ENCODE measurements at regions not wholly inside any gene's neighbourhood (a gene's known extent, or its start where the extent isn't known, plus 50 kb on each side); places are given as distances from the start of the nearest gene placed in this dataset.

- Histone ChIP-seq H3K9me3 (ENCODE audit: control insufficient read depth in 1 of 2, insufficient read depth in 1 of 2, low read length in 2 of 2) (peaks cover 0 to 8% of the 10 kb centered on the region in 2 experiments), H3K27ac (ENCODE audit: low read depth in 1 of 2, low read length in 2 of 2) (no peak overlapping the region), H3K4me3 (ENCODE audit: low read length) (no peak overlapping the region), H3K4me1 (ENCODE audit: insufficient read depth, low read length) (no peaks in the 10 kb centered on the region), H3K36me3 (ENCODE audit: insufficient read depth, low read length) (no peaks in the 10 kb centered on the region), H3K27me3 (ENCODE audit: control insufficient read depth in 1 of 2, insufficient read depth in 2 of 2, low read length in 2 of 2) (no peaks in the 10 kb centered on the region)
- POLR2A ChIA-PET, result no interaction called here
- CTCF ChIA-PET, result no interaction called here
- no peaks in the 10 kb centered on the region for H3K27me3 Mint-ChIP-seq
- TF ChIP-seq, protein P1, sequence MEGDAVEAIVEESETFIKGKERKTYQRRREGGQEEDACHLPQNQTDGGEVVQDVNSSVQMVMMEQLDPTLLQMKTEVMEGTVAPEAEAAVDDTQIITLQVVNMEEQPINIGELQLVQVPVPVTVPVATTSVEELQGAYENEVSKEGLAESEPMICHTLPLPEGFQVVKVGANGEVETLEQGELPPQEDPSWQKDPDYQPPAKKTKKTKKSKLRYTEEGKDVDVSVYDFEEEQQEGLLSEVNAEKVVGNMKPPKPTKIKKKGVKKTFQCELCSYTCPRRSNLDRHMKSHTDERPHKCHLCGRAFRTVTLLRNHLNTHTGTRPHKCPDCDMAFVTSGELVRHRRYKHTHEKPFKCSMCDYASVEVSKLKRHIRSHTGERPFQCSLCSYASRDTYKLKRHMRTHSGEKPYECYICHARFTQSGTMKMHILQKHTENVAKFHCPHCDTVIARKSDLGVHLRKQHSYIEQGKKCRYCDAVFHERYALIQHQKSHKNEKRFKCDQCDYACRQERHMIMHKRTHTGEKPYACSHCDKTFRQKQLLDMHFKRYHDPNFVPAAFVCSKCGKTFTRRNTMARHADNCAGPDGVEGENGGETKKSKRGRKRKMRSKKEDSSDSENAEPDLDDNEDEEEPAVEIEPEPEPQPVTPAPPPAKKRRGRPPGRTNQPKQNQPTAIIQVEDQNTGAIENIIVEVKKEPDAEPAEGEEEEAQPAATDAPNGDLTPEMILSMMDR (IDR thresholded peaks at IDR 0.05), result no peak
- H3K36me3 Mint-ChIP-seq (ENCODE audit: low read depth), result no peaks in the 10 kb centered on the region
- ATAC-seq (ENCODE audit: poor library complexity) (no peak), DNase-seq (no peak)
- H3K4me3 Mint-ChIP-seq, result no peak overlapping the region
- intact Hi-C loops (cut with DNase I, micrococcal nuclease), result no loop called here
- no peaks in the 10 kb centered on the region for H3K9me3 Mint-ChIP-seq
- no peaks in the 10 kb centered on the region for H3K4me1 Mint-ChIP-seq (ENCODE audit: low read depth)
- H3K27ac Mint-ChIP-seq, result no peak overlapping the region
Observed at GRCh38 chr13:107238262-107238981, 670.5 kb upstream of the ARGLU1 start.

GRCh38 chr13:107234319-107235073, 666.6 kb upstream of the ARGLU1 start:
- H3K9me3 ChIP-seq (ENCODE audit: control insufficient read depth in 1 of 2, insufficient read depth in 1 of 2, low read length in 2 of 2), result peaks cover 0 to 3% of the 10 kb centered on the region in 2 experiments
- H3K4me3 Mint-ChIP-seq, result no peak overlapping the region
- no peak overlapping the region for H3K4me3 ChIP-seq (ENCODE audit: low read length)
- no peaks in the 10 kb centered on the region for H3K36me3 ChIP-seq (ENCODE audit: insufficient read depth, low read length)
- ATAC-seq (ENCODE audit: poor library complexity) (no peak), DNase-seq (no peak)
- no peaks in the 10 kb centered on the region for H3K9me3 Mint-ChIP-seq
- no peaks in the 10 kb centered on the region for H3K27me3 Mint-ChIP-seq
- TF ChIP-seq, protein P1 (IDR thresholded peaks at IDR 0.05), result no peak
- CTCF ChIA-PET, result no interaction called here
- no peak overlapping the region for H3K27ac Mint-ChIP-seq
- no peak overlapping the region for H3K27ac ChIP-seq (ENCODE audit: low read depth in 1 of 2, low read length in 2 of 2)
- H3K4me1 Mint-ChIP-seq (ENCODE audit: low read depth), result no peaks in the 10 kb centered on the region
- POLR2A ChIA-PET, result no interaction called here
- H3K27me3 ChIP-seq (ENCODE audit: control insufficient read depth in 1 of 2, insufficient read depth in 2 of 2, low read length in 2 of 2), result no peaks in the 10 kb centered on the region
- intact Hi-C loops (cut with DNase I, micrococcal nuclease), result no loop called here
- no peaks in the 10 kb centered on the region for H3K36me3 Mint-ChIP-seq (ENCODE audit: low read depth)
- H3K4me1 ChIP-seq (ENCODE audit: insufficient read depth, low read length), result no peaks in the 10 kb centered on the region

- Histone ChIP-seq H3K27me3 (ENCODE audit: control insufficient read depth in 1 of 2, insufficient read depth in 2 of 2, low read length in 2 of 2) (no peaks in the 10 kb centered on the region), H3K27ac (ENCODE audit: low read depth in 1 of 2, low read length in 2 of 2) (no peak overlapping the region), H3K9me3 (ENCODE audit: control insufficient read depth in 1 of 2, insufficient read depth in 1 of 2, low read length in 2 of 2) (peaks cover 0 to 3% of the 10 kb centered on the region in 2 experiments), H3K4me3 (ENCODE audit: low read length) (no peak overlapping the region), H3K4me1 (ENCODE audit: insufficient read depth, low read length) (no peaks in the 10 kb centered on the region), H3K36me3 (ENCODE audit: insufficient read depth, low read length) (no peaks in the 10 kb centered on the region)
- ATAC-seq (ENCODE audit: poor library complexity) (no peak), DNase-seq (no peak)
- H3K27ac Mint-ChIP-seq, result no peak overlapping the region
- intact Hi-C loops (cut with DNase I, micrococcal nuclease), result no loop called here
- H3K4me3 Mint-ChIP-seq, result no peak overlapping the region
- TF ChIP-seq, protein P1 (IDR thresholded peaks at IDR 0.05), result no peak
- no peaks in the 10 kb centered on the region for H3K36me3 Mint-ChIP-seq (ENCODE audit: low read depth)
- no peaks in the 10 kb centered on the region for H3K27me3 Mint-ChIP-seq
- H3K9me3 Mint-ChIP-seq, result no peaks in the 10 kb centered on the region
- no peaks in the 10 kb centered on the region for H3K4me1 Mint-ChIP-seq (ENCODE audit: low read depth)
- POLR2A ChIA-PET, result no interaction called here
- CTCF ChIA-PET, result no interaction called here
Observed at GRCh38 chr13:107233541-107233940, 665.6 kb upstream of the ARGLU1 start.

All from CD4-positive, alpha-beta T cell (primary cell).